ENCODE measurements at regions not wholly inside any gene's neighbourhood (a gene's known extent, or its start where the extent isn't known, plus 50 kb on each side); places are given as distances from the start of the nearest gene placed in this dataset.

DNA sequence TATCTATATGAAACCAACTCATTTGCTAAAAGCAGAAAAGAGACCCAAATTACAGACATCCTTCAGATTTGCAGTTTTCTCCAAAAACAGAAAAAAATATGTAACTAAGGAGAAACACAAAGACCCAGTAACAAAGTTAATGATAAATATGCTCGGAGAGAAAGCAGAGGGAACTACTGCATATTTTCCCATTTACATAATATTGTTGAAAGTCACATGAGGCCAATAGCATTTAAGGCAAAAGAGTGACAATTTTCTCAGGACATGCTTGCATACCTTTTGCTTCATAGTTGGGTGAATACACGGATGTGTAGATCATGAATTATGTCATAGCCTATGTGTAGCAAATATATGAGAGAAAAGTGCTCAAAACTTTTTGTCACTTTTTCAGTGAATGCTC, 310.3 kb downstream of the EFNB2 start:
- FAIRE-seq (no peak), DNase-seq (ENCODE audit: insufficient read length) (no peak)
- TF ChIP-seq TAF1 (IDR thresholded peaks at IDR 0.05; ENCODE audit: borderline replicate concordance, low read depth, low read length) (no peak), POLR2AphosphoS5 (IDR thresholded peaks at IDR 0.05; ENCODE audit: low read depth, low read length) (no peak), POLR2A (IDR thresholded peaks at IDR 0.05; ENCODE audit: low read depth, low read length) (no peak)

DNA sequence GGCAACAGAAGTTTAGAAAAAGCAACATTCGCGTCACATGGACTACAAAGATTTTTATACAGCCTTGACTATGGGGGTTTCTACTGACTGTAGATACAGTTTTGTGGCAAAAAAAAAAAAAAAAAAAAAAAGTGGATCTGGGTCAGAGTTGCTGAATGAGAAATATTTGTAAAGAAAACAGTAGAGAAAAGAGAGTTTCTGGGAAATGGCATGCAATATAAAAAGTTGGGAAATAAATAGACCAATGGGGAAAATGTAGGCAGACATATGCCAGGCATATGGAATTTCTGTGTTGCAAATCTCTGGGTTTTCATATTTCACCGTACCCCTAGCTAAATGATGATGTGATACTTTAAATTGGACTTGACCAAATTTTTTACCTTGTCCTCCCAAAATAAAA, 315.3 kb downstream of the EFNB2 start:
- FAIRE-seq = no peak
- TF ChIP-seq TAF1 (IDR thresholded peaks at IDR 0.05; ENCODE audit: borderline replicate concordance, low read depth, low read length) = no peak
- TF ChIP-seq POLR2A (IDR thresholded peaks at IDR 0.05; ENCODE audit: low read depth, low read length) = no peak
- no peak for TF ChIP-seq POLR2AphosphoS5 (IDR thresholded peaks at IDR 0.05; ENCODE audit: low read depth, low read length)
- DNase-seq (ENCODE audit: insufficient read length) = no peak

DNA sequence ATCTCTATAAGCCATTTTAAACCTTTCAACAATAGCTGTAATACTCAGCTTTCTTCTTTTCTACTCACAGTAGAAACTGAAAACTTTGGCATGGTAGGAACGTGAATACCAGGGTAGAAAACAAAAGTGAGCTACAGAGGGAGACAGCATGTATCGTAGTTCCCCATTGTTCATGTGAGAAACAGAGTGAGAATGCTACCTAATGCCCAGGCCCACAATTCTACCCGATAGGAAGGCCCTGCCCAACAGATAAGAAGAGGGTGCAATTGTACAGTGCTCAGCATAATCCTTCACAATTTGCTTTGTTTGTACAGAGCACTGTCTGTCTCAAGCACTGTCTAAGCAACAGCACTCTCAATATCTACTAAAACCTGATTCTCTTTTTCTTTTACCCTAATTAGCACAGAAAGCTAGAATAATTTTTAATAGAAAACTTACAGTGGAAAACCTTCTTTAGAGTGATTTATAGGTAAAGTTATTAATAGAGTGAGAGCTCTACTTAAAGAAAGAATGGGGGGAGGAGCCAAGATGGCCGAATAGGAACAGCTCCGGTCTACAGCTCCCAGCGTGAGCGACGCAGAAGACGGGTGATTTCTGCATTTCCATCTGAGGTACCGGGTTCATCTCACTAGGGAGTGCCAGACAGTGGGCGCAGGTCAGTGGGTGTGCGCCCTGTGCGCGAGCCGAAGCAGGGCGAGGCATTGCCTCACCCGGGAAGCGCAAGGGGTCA, 322.3 kb downstream of the EFNB2 start:
- no peak for FAIRE-seq
- no peak for DNase-seq (ENCODE audit: insufficient read length)
- no peak for TF ChIP-seq POLR2AphosphoS5 (IDR thresholded peaks at IDR 0.05; ENCODE audit: low read depth, low read length)
- TF ChIP-seq TAF1 (IDR thresholded peaks at IDR 0.05; ENCODE audit: borderline replicate concordance, low read depth, low read length) = no peak
- no peak for TF ChIP-seq POLR2A (IDR thresholded peaks at IDR 0.05; ENCODE audit: low read depth, low read length)

DNA sequence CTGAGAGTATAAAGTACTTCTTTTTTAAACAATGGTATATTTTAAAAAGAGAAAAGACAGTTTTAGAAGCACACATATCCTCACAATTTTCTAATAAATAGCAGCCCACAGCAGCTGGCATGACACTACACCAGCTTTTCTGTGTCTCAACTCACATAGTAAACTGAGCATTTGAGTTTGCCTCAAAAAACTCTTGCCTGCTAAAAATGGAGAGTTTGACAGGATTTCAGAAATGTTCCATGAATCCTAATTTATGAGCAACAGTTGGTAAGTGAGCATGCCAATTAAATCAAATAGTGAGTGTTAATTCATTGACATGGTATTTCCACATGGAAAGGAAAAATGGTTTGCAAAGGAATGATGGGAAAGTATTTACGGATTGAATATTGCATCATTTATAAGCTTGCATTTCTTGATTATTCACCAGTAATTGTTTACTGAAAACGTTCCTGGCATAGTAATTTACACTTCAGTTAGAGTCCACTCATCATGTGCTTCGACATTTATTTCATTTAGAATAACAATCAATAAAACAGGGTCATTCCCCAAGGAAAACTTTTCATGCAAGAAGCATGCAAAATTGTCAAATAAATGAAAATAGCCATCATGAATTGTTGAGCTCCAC, 323.0 kb downstream of the EFNB2 start:
- FAIRE-seq = no peak
- DNase-seq (ENCODE audit: insufficient read length) = no peak
- TF ChIP-seq POLR2AphosphoS5 (IDR thresholded peaks at IDR 0.05; ENCODE audit: low read depth, low read length) (no peak), POLR2A (IDR thresholded peaks at IDR 0.05; ENCODE audit: low read depth, low read length) (no peak), TAF1 (IDR thresholded peaks at IDR 0.05; ENCODE audit: borderline replicate concordance, low read depth, low read length) (no peak)

DNA sequence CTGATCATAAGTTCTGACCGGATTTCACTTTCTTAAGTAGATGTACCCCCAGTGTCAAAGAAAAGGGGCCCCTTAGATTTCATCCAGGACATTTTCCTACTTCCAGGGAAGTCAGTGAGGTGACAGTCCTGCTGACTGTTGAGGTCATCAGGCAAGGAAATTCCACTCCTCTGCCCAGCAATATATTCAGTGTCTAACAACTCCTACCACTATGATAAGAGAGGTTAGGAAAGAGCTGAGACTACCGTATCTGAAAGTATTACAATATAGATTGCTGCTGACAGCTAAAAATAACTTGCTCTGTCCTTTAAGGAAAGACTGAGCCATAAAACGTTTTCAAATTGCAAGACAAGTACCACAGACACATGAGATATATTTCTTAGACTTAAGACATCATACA, 325.1 kb downstream of the EFNB2 start:
- DNase-seq (ENCODE audit: insufficient read length) (no peak), FAIRE-seq (no peak)
- no peak for TF ChIP-seq POLR2AphosphoS5 (IDR thresholded peaks at IDR 0.05; ENCODE audit: low read depth, low read length)
- TF ChIP-seq POLR2A (IDR thresholded peaks at IDR 0.05; ENCODE audit: low read depth, low read length) = no peak
- TF ChIP-seq TAF1 (IDR thresholded peaks at IDR 0.05; ENCODE audit: borderline replicate concordance, low read depth, low read length) = no peak

DNA sequence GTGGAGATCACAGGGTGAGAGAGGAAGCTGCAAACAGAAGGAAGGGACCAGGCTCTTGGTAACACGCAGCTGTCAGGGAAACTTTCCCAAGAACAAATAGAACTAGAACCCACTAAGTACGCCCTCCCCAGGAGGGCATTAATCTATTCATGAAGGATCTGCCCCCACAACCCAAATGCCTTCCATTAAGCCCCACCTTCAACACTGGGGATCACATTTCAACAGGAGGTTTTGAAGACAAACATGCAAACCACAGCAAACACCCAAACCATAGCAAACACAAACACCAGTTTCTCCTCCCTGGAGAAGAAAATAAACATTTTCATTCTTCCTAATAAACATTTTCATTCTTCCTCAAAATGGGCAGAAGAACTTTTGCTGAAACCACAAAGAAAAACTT, 329.6 kb downstream of the EFNB2 start:
- DNase-seq (ENCODE audit: insufficient read length) (no peak), FAIRE-seq (no peak)
- TF ChIP-seq TAF1 (IDR thresholded peaks at IDR 0.05; ENCODE audit: borderline replicate concordance, low read depth, low read length) = no peak
- TF ChIP-seq POLR2AphosphoS5 (IDR thresholded peaks at IDR 0.05; ENCODE audit: low read depth, low read length) = no peak
- TF ChIP-seq POLR2A (IDR thresholded peaks at IDR 0.05; ENCODE audit: low read depth, low read length) = no peak

DNA sequence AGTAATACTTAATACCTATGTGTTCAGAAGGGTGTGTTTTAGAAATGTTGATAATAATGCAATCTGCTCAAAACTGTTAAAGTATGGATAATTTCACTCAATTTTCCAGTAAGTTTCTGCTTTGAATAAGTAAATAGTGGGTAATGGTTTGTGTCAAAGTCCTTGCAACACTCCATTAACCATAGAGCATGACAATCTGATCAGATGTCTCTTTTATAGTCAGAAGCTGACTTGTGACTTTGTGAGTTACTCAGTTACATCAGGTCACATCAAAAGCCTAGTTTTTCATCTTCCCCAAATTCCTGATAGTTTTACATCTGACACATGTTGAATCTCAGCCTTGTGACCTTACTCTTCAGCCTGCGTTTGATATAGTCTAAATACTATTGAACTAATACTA, 338.0 kb downstream of the EFNB2 start:
- DNase-seq (ENCODE audit: insufficient read length) = no peak
- TF ChIP-seq POLR2A (IDR thresholded peaks at IDR 0.05; ENCODE audit: low read depth, low read length) (no peak), POLR2AphosphoS5 (IDR thresholded peaks at IDR 0.05; ENCODE audit: low read depth, low read length) (no peak), TAF1 (IDR thresholded peaks at IDR 0.05; ENCODE audit: borderline replicate concordance, low read depth, low read length) (no peak)
- no peak for FAIRE-seq

DNA sequence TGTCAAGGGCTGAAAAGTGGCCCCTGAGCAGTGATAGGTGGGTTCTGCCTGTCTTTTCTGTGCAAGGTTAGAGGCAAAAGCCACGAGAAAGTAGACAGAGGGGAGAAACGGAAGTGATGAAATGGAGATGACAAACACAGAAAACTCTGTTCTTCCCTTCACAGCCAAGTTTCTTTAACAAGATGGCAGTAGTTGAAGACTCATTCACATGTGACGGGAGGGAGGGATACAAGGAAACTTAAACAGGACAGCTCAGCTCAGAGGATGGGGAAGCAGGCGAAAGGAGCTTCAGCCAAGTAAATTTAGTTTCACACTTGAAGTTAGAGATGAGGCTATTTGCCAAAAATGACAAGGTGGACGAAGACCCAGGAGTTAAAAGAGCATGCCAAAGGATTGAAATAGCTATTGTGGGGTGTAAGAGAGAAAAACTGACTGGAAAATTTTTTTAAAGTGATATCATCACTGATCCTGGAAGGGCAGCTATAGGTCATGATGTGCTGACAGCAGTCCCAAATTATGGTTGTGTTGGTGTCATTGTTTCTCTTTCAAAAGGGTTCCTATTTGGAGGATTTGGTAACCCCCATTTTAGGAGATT, 347.9 kb downstream of the EFNB2 start:
- TF ChIP-seq POLR2A (IDR thresholded peaks at IDR 0.05; ENCODE audit: low read depth, low read length) = no peak
- no peak for TF ChIP-seq TAF1 (IDR thresholded peaks at IDR 0.05; ENCODE audit: borderline replicate concordance, low read depth, low read length)
- no peak for TF ChIP-seq POLR2AphosphoS5 (IDR thresholded peaks at IDR 0.05; ENCODE audit: low read depth, low read length)
- FAIRE-seq (no peak), DNase-seq (ENCODE audit: insufficient read length) (no peak)

DNA sequence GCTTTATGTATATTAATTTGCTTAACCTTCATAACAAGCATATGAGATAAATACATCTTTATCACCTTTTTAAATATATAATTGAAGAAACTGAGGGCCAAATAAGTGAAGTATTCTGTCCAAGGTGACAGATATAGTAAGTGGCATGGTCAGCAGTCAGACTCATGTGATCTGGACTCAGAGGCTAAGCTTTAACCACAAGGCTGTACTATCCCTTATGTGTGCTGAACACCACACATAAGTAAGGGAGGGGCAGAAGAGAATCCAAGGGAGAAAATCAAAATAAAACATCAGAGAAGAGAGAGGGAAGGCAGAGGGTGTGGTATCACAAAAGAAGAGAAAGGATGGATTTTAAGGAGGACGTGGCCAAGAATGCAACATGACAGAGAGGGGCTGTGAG, 348.4 kb downstream of the EFNB2 start:
- TF ChIP-seq TAF1 (IDR thresholded peaks at IDR 0.05; ENCODE audit: borderline replicate concordance, low read depth, low read length) = no peak
- TF ChIP-seq POLR2A (IDR thresholded peaks at IDR 0.05; ENCODE audit: low read depth, low read length) = no peak
- TF ChIP-seq POLR2AphosphoS5 (IDR thresholded peaks at IDR 0.05; ENCODE audit: low read depth, low read length) = no peak
- FAIRE-seq = no peak
- no peak for DNase-seq (ENCODE audit: insufficient read length)

DNA sequence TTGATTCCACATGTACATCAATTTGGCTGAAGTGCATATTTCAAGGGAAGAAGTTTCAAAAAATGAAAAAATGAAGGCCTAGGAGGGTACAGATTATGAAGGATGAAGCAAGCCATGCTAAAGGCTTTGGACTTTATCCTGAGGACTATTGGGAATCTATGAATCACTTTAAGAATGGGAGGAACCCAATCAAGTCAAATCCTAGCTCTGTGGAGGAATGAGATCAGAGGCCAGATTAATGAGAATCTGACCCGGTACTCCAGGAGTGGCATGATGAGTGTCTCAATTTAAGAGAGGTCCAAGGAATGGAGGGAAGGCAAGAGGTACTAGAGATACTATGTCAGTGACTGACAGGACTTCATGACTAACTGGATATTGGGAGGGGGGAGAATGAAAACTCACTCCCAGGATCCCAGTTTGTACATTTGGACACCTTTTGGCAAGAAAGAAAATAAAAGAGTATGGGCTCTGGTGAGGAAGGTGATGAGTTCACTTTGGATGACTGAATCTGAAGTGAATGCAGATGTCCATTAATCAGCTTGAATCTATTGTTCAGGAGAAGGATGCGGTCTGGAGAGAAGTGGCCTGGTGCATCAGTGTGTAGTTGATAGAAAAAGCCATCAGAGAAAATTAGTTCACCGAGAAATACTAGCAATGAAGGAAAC, 349.0 kb downstream of the EFNB2 start:
- no peak for FAIRE-seq
- TF ChIP-seq POLR2AphosphoS5 (IDR thresholded peaks at IDR 0.05; ENCODE audit: low read depth, low read length) (no peak), POLR2A (IDR thresholded peaks at IDR 0.05; ENCODE audit: low read depth, low read length) (no peak), TAF1 (IDR thresholded peaks at IDR 0.05; ENCODE audit: borderline replicate concordance, low read depth, low read length) (no peak)

DNA sequence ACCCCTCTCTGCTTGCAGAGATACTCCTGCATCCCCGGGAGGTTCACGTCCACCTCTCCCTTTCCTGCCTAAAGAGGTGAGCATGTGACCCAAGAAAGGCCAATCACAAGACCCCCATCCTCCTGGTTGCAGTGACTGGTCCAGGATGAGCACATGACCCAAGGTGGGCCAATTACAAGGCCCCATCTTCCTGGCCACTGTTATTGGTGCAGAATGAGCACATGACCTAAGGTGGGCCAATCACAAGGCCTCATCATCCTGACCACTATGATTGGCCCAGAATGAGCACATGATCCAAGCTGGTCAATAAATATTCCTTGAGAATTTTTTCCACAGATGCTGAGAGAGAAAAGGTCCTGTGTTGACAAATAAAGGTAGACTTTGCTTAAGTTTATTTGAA, 350.7 kb downstream of the EFNB2 start:
- FAIRE-seq (no peak), DNase-seq (ENCODE audit: insufficient read length) (no peak)
- no peak for TF ChIP-seq TAF1 (IDR thresholded peaks at IDR 0.05; ENCODE audit: borderline replicate concordance, low read depth, low read length)
- no peak for TF ChIP-seq POLR2A (IDR thresholded peaks at IDR 0.05; ENCODE audit: low read depth, low read length)
- no peak for TF ChIP-seq POLR2AphosphoS5 (IDR thresholded peaks at IDR 0.05; ENCODE audit: low read depth, low read length)

More for the DNA sequence above, 349.0 kb downstream of the EFNB2 start:
- no peak for DNase-seq (ENCODE audit: insufficient read length)

Measured in GM12892 (cell line).